Loucy (cell line): ENCODE measurements at regions not wholly inside any gene's neighbourhood (a gene's known extent, or its start where the extent isn't known, plus 50 kb on each side); places are given as distances from the start of the nearest gene placed in this dataset.

Source experiments
- CTCF ChIP-seq: fragments of 200-600 bp; sonication (generic); conservative IDR thresholded peaks from 2 replicates; pipeline ENCODE4 v1.5.1; 2014; ENCODE audit warnings: mild to moderate bottlenecking, antibody characterized with exemption, low read length
- EZH2phosphoT487 ChIP-seq: fragments of 200-600 bp; IDR thresholded peaks from 2 replicates; pipeline ENCODE4 v1.6.1; 2018; ENCODE audit warnings: antibody characterized with exemption, mild to moderate bottlenecking, moderate library complexity, borderline replicate concordance

GRCh38 chr1:36665478-36666080 is 182.9 kb upstream of the CSF3R start:
- TF ChIP-seq CTCF: no peak
- TF ChIP-seq EZH2phosphoT487: no peak
